ENCODE measurements at regions not wholly inside any gene's neighbourhood (a gene's known extent, or its start where the extent isn't known, plus 50 kb on each side); places are given as distances from the start of the nearest gene placed in this dataset.
"Not testable (repeated sequence)": the region's sequence is repeated elsewhere in the genome, so short reads cannot be mapped to it uniquely, and the experiment has no call there.

GRCh38 chr2:16361261-16361995, 304.2 kb downstream of the CYRIA start:
- no peaks in the 10 kb centered on the region for H3K27me3 Mint-ChIP-seq
- no peak overlapping the region for H3K4me3 Mint-ChIP-seq
- H3K27ac Mint-ChIP-seq: no peak overlapping the region
- no peaks in the 10 kb centered on the region for H3K36me3 Mint-ChIP-seq
- H3K4me1 Mint-ChIP-seq: no peaks in the 10 kb centered on the region
- H3K9me3 Mint-ChIP-seq: peaks cover 0 to 2% (median 0%) of the 10 kb centered on the region in 3 donors

DNA sequence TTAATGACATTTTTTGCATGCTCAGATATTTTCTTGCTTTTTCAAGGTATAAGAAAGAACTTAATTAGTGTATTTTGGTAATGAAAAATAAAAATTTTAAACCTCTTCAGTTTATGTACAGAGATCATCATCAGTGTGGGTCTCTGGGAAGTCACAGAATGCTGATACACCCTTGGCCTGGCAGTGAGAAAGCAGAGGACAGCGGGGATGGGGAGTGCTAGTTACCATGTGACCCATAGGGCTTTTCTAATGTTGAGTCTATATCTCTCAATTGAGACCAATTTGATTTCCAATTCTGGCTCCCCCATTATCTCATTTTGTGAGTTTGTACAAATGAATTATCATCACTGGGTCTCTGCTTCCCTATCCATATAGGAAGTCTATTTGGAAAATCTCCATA, 305.7 kb downstream of the CYRIA start:
- H3K27ac Mint-ChIP-seq: no peak overlapping the region
- no peaks in the 10 kb centered on the region for H3K4me1 Mint-ChIP-seq

GRCh38 chr2:16357188-16357587, 308.4 kb downstream of the CYRIA start:
- no peaks in the 10 kb centered on the region for H3K4me1 Mint-ChIP-seq
- no peaks in the 10 kb centered on the region for H3K27me3 Mint-ChIP-seq
- no peak overlapping the region for H3K27ac Mint-ChIP-seq
- no peak overlapping the region for H3K4me3 Mint-ChIP-seq
- peaks cover 4 to 11% (median 10%) of the 10 kb centered on the region in 3 donors for H3K9me3 Mint-ChIP-seq
- H3K36me3 Mint-ChIP-seq: no peaks in the 10 kb centered on the region

More for the DNA sequence above, 305.7 kb downstream of the CYRIA start:
- Mint-ChIP-seq H3K36me3 (no peaks in the 10 kb centered on the region), H3K4me3 (no peak overlapping the region), H3K27me3 (no peaks in the 10 kb centered on the region), H3K9me3 (peaks cover 2 to 4% (median 2%) of the 10 kb centered on the region in 3 donors)

GRCh38 chr2:16351541-16351940, 314.1 kb downstream of the CYRIA start:
- Mint-ChIP-seq H3K27me3 (no peaks in the 10 kb centered on the region), H3K9me3 (peaks cover 8 to 22% (median 14%) of the 10 kb centered on the region in 3 donors), H3K27ac (no peak overlapping the region), H3K4me1 (no peaks in the 10 kb centered on the region), H3K4me3 (peak overlapping the region in 1 of 4 donors; percentile 68), H3K36me3 (no peaks in the 10 kb centered on the region)

DNA sequence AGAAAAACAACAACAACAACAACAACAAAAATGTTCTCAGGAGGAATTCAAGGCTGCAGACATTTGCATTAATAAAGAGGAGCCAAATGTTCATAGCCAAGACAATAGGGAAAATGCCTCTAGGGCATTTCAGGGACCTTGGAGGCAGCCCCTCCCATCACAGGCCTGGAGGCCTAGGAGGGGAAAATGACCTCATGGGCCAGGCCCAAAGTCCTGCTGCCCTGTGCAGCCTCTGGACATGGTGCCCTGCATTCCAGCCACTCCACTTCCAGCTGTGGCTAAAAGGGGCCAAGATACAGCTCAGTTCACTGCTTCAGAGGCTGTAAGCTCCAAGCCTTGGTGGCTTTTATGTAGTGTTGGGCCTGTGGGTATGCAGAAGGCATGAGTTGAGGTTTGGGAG, 314.5 kb downstream of the CYRIA start:
- H3K27ac Mint-ChIP-seq: no peak overlapping the region
- H3K4me1 Mint-ChIP-seq: no peaks in the 10 kb centered on the region
- no peaks in the 10 kb centered on the region for H3K36me3 Mint-ChIP-seq
- peak overlapping the region in 1 of 4 donors; percentile 68 for H3K4me3 Mint-ChIP-seq
- peaks cover 8 to 22% (median 14%) of the 10 kb centered on the region in 3 donors for H3K9me3 Mint-ChIP-seq
- H3K27me3 Mint-ChIP-seq: no peaks in the 10 kb centered on the region

DNA sequence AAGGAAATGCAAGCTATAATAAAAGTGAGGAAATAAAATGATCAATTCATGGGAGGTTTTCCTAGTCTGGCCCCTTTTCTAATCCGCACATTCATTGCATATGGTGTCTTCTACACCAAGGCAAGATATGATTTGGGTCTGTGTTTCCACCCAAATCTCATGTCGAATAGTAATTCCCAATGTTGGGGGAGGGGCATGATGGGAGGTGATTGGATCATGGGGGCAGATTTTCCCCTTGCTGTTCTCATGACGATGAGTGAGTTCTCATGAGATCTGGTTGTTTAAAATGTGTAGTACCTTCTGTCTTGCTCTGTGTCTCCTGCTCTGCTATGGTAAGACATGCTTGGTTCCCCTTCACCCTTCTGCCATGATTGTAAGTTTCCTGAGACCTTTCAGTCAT, 315.4 kb downstream of the CYRIA start:
- H3K27me3 Mint-ChIP-seq: no peaks in the 10 kb centered on the region
- no peaks in the 10 kb centered on the region for H3K4me1 Mint-ChIP-seq
- H3K9me3 Mint-ChIP-seq: peaks cover 8 to 17% (median 12%) of the 10 kb centered on the region in 3 donors
- H3K36me3 Mint-ChIP-seq: no peaks in the 10 kb centered on the region
- no peak overlapping the region for H3K27ac Mint-ChIP-seq
- H3K4me3 Mint-ChIP-seq: no peak overlapping the region

DNA sequence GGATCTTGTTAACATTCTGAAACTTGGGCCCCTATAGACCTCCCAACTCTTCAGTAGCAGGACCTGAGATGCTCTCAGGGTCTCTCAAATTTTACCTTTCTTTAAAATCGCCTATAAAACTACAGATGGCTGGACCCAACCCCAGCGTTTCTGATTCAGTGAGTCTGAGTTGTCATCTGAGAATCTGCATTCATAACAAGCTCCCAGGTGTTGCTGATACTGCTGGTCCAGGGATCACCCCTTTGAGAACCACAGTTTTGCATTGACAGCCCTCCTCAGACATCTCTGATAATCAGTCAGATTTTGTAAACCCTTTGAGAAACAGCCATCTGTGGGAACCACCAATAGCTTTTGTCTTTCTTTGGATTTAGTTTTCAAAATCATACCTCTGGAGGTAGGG, 315.8 kb downstream of the CYRIA start:
- H3K27me3 Mint-ChIP-seq: no peaks in the 10 kb centered on the region
- H3K36me3 Mint-ChIP-seq: no peaks in the 10 kb centered on the region
- H3K9me3 Mint-ChIP-seq: peaks cover 8 to 17% (median 12%) of the 10 kb centered on the region in 3 donors
- no peak overlapping the region for H3K4me3 Mint-ChIP-seq
- no peak overlapping the region for H3K27ac Mint-ChIP-seq
- H3K4me1 Mint-ChIP-seq: no peaks in the 10 kb centered on the region

DNA sequence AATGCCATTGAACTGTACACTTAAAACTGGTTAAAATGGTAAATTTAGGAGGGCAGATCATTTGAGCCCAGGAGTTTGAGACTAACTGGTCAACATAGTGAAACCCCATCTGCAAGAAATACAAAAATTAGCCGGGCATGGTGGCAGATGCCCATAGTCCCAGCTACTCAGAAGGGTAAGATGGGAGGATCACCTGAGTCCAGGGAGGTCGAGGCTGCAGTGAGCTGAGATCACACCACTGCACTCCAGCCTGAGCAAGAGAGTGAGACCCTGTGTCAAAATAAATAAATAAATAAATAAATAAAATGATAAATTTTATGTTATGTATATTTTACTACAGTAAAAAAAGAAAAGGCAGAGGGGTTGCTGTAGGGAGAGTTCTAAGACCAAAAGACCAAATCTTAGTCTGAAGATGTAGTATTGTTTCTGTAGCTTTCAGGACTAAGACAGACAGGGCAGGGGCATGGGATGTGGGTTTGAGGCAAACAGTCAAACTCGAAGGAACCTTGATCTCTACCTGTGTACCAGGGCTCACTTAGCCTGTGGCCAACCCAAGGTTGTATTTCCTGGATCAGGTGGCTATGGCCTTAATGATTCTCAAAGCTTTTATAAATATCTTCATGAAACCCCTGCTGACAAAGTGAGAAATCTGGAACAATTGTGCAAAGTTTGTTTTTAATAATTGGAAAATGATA, 316.7 kb downstream of the CYRIA start:
- H3K4me1 Mint-ChIP-seq: no peaks in the 10 kb centered on the region
- H3K27ac Mint-ChIP-seq: no peak overlapping the region
- peaks cover 8 to 21% (median 11%) of the 10 kb centered on the region in 3 donors for H3K9me3 Mint-ChIP-seq
- H3K4me3 Mint-ChIP-seq: peak overlapping the region in 1 of 4 donors; percentile 28
- H3K36me3 Mint-ChIP-seq: no peaks in the 10 kb centered on the region
- no peaks in the 10 kb centered on the region for H3K27me3 Mint-ChIP-seq

- H3K27ac Mint-ChIP-seq: no peak overlapping the region
- H3K36me3 Mint-ChIP-seq: no peaks in the 10 kb centered on the region
- peaks cover 4 to 10% (median 5%) of the 10 kb centered on the region in 3 donors for H3K9me3 Mint-ChIP-seq
- H3K4me1 Mint-ChIP-seq: no peaks in the 10 kb centered on the region
- H3K4me3 Mint-ChIP-seq: no peak overlapping the region
- H3K27me3 Mint-ChIP-seq: no peaks in the 10 kb centered on the region
These were observed 319.0 kb downstream of the CYRIA start for GRCh38 chr2:16346671-16347070.

- not testable (repeated sequence) for H3K9me3 Mint-ChIP-seq, H3K36me3 Mint-ChIP-seq, H3K4me1 Mint-ChIP-seq, H3K4me3 Mint-ChIP-seq, H3K27ac Mint-ChIP-seq, H3K27me3 Mint-ChIP-seq
These were observed 320.4 kb downstream of the CYRIA start for GRCh38 chr2:16345231-16345630.

GRCh38 chr2:16339206-16339605, 326.4 kb downstream of the CYRIA start:
- Mint-ChIP-seq H3K4me1 (no peaks in the 10 kb centered on the region), H3K9me3 (peaks cover 2 to 17% (median 7%) of the 10 kb centered on the region in 3 donors), H3K27me3 (no peaks in the 10 kb centered on the region), H3K36me3 (no peaks in the 10 kb centered on the region), H3K4me3 (no peak overlapping the region), H3K27ac (no peak overlapping the region)

GRCh38 chr2:16338026-16338425, 327.6 kb downstream of the CYRIA start:
- H3K9me3 Mint-ChIP-seq: peaks cover 0 to 17% (median 7%) of the 10 kb centered on the region in 3 donors
- no peaks in the 10 kb centered on the region for H3K4me1 Mint-ChIP-seq
- H3K36me3 Mint-ChIP-seq: no peaks in the 10 kb centered on the region
- no peak overlapping the region for H3K4me3 Mint-ChIP-seq
- no peaks in the 10 kb centered on the region for H3K27me3 Mint-ChIP-seq
- H3K27ac Mint-ChIP-seq: no peak overlapping the region

GRCh38 chr2:16336916-16337315, 328.7 kb downstream of the CYRIA start:
- H3K27ac Mint-ChIP-seq: no peak overlapping the region
- peaks cover 2 to 17% (median 7%) of the 10 kb centered on the region in 3 donors for H3K9me3 Mint-ChIP-seq
- no peaks in the 10 kb centered on the region for H3K27me3 Mint-ChIP-seq
- no peaks in the 10 kb centered on the region for H3K4me1 Mint-ChIP-seq
- H3K36me3 Mint-ChIP-seq: no peaks in the 10 kb centered on the region
- H3K4me3 Mint-ChIP-seq: peak overlapping the region in 1 of 4 donors; percentile 53

- Mint-ChIP-seq H3K4me1 (no peaks in the 10 kb centered on the region), H3K27me3 (no peaks in the 10 kb centered on the region), H3K36me3 (no peaks in the 10 kb centered on the region), H3K27ac (no peak overlapping the region), H3K9me3 (peaks cover 2 to 17% (median 7%) of the 10 kb centered on the region in 3 donors), H3K4me3 (no peak overlapping the region)
These were observed 329.1 kb downstream of the CYRIA start for GRCh38 chr2:16336491-16336890.

- H3K36me3 Mint-ChIP-seq: no peaks in the 10 kb centered on the region
These were observed 329.7 kb downstream of the CYRIA start for GRCh38 chr2:16335947-16336346.

DNA sequence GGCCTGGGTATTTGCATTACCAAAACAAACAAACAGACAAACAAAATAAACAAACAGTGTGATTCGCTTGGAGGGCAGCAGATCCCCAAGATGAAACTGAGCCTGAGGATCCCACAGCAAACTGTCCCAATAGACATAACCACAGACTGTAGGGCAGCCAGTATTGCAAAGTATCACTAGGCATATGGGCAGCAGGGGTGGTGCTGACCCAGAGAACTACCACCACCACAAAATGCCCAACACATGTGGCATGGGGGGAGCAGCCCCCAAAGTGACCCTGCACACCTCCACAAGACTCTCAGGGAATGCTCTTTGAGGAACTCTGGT, 330.1 kb downstream of the CYRIA start:
- no peaks in the 10 kb centered on the region for H3K4me1 Mint-ChIP-seq

More at GRCh38 chr2:16335947-16336346, 329.7 kb downstream of the CYRIA start:
- H3K27ac Mint-ChIP-seq: no peak overlapping the region
- no peaks in the 10 kb centered on the region for H3K27me3 Mint-ChIP-seq
- no peaks in the 10 kb centered on the region for H3K4me1 Mint-ChIP-seq
- H3K4me3 Mint-ChIP-seq: no peak overlapping the region
- H3K9me3 Mint-ChIP-seq: peaks cover 2 to 17% (median 7%) of the 10 kb centered on the region in 3 donors

More for the DNA sequence above, 330.1 kb downstream of the CYRIA start:
- Mint-ChIP-seq H3K36me3 (no peaks in the 10 kb centered on the region), H3K9me3 (peaks cover 2 to 17% (median 7%) of the 10 kb centered on the region in 3 donors), H3K27me3 (no peaks in the 10 kb centered on the region), H3K27ac (no peak overlapping the region), H3K4me3 (no peak overlapping the region)
